C4-2B (cell line): ENCODE measurements at regions not wholly inside any gene's neighbourhood (a gene's known extent, or its start where the extent isn't known, plus 50 kb on each side); places are given as distances from the start of the nearest gene placed in this dataset.

ENCODE experiments used
- H3K27ac ChIP-seq: fragments of 450-650 bp; 2 replicates; pipeline ENCODE4 v1.5.1; 2017
- CTCF ChIP-seq: fragments of 450-650 bp; conservative IDR thresholded peaks from 2 replicates; pipeline ENCODE4 v1.5.1; 2017; ENCODE audit warnings: mild to moderate bottlenecking
- ZFX ChIP-seq: fragments of 450-650 bp; IDR thresholded peaks from 2 replicates; pipeline ENCODE4 v1.6.1; 2017

GRCh38 chr4:78684325-78685079, 91.6 kb upstream of the BMP2K start:
- TF ChIP-seq CTCF = no peak
- no peak for TF ChIP-seq ZFX
- no peak overlapping the region for H3K27ac ChIP-seq

- H3K27ac ChIP-seq = no peak overlapping the region; the same call in 1 of the 2 replicates
- TF ChIP-seq CTCF (no peak), ZFX (no peak)
Observed at GRCh38 chr4:78687818-78688217, 88.3 kb upstream of the BMP2K start.

GRCh38 chr4:78688366-78688765, 87.8 kb upstream of the BMP2K start:
- no peak for TF ChIP-seq CTCF
- no peak for TF ChIP-seq ZFX
- no peak overlapping the region for H3K27ac ChIP-seq

- no peak for TF ChIP-seq ZFX
- TF ChIP-seq CTCF = no peak
- no peak overlapping the region for H3K27ac ChIP-seq
Observed at GRCh38 chr4:78689261-78689660, 86.9 kb upstream of the BMP2K start.

GRCh38 chr4:78689700-78690323, 86.3 kb upstream of the BMP2K start:
- no peak overlapping the region for H3K27ac ChIP-seq
- TF ChIP-seq ZFX (no peak), CTCF (no peak)

GRCh38 chr4:78691334-78691754, 84.8 kb upstream of the BMP2K start:
- TF ChIP-seq CTCF = no peak
- TF ChIP-seq ZFX = no peak
- no peak overlapping the region for H3K27ac ChIP-seq
